ENCODE measurements at regions not wholly inside any gene's neighbourhood (a gene's known extent, or its start where the extent isn't known, plus 50 kb on each side); places are given as distances from the start of the nearest gene placed in this dataset.

GRCh38 chr6:16850681-16851026, 89.4 kb upstream of the ATXN1 start:
- DNase-seq, result peak; percentile 34

DNA sequence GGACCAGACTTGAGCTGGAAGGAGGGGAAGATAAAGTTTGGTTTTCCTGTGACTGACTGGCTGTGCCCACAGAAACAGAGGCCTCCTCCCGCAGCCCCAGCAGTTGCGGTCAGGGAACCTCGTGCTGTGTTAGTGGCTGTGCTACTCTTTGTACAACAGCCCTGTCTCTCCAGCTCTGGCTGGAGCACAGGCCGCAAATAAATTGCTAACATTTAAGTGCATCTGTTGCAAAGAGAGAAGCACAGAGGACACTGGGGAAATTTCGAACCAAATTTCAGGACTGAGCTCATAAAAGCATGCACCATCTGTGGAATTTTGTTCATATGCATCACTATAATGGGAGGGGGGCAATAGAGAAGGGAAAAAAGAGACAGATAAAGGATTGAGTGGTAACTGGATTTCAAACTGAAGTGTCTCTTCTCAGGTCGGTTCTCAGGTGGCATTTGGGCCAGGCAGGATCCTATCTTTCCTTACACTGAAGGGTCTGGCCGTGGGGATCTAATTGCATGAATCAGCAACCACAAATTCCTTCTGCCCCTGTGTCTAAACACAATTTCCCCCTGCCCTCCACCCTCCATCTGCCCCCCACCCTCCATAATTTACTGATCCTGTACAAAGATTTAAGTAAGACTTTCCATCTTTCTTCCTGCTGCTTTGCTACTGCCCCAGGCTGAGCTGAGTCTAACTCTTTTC, 88.9 kb upstream of the ATXN1 start:
- DNase-seq, result peak; percentile 12

- peak; percentile 32 for DNase-seq
These were observed 88.2 kb upstream of the ATXN1 start for GRCh38 chr6:16849280-16849987.

DNA sequence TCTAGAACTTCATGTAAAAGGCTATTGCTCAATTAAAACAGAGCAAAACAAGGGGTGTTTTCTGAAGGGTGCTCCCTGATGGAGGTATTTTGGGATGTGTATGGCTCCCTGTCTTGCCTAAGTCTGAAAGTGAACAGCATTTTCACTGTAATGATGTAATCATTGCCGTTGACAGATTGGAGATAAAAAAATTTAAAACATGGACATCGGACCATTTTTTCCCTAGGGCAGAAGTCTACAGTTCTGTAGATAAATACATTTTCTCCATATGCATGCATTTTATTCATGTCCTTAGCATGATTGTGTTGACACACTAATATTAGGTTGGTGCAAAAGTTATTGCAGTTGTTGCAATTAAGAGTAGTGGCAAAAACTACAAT, 85.1 kb upstream of the ATXN1 start:
- DNase-seq, result no peak

DNA sequence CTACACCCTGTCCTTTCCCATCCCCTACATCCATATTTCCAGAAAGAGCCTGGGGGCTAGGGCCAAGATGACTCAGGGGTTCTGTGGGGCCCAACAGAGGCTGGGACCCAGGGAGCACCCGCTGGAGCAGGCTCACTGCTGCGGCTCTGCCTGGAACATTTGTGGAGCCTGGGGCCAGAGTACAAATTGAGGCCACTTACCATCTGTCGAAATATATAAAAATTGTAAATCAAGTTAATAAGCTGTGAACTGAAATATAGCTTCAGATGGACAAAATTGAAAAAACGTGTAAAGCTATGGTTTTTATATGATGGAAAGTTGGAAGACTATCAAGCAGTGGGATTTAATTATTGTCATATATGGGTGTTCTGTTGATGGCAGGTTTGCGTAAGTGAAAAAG, 82.9 kb upstream of the ATXN1 start:
- no peak for DNase-seq

DNA sequence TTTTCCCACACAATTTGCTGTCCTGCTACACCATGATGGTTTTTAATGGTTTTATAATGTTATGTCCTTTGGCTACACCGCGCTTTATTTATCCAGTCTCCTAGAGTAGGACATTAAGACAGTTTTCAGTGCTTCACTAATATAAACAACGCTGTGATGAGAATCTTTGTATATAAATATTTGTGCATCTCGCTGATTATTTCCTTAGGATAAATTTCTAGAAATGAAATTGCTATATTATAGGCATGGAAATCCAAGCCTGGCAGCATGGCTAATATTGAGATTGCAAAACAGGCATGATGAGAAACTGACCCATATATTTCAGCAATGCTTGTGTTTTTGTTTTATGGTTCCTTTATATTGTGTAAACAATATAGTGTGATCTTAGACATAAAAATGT, 81.4 kb upstream of the ATXN1 start:
- DNase-seq, result no peak

- DNase-seq, result no peak
These were observed 80.0 kb upstream of the ATXN1 start for GRCh38 chr6:16841241-16841640.

DNA sequence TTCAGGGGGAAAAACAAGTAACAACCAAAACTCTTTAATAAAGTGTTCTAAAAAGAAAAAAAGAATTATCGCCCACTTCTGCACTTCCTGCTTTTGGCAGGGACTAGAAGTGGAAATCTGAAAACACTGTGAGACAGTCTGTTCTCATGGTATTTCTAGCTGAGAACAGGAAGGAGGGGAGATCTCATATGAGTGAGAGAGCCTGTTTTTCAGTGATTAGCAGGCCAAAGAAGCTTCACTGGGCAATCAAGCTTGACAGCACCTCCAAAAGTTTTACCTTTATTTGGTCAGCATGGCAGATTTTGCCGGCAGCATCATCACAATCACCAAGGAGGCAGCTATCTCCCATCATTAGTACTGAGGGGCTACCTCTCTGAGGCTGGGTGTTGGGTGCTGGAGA, 79.5 kb upstream of the ATXN1 start:
- DNase-seq, result peak; percentile 12

DNA sequence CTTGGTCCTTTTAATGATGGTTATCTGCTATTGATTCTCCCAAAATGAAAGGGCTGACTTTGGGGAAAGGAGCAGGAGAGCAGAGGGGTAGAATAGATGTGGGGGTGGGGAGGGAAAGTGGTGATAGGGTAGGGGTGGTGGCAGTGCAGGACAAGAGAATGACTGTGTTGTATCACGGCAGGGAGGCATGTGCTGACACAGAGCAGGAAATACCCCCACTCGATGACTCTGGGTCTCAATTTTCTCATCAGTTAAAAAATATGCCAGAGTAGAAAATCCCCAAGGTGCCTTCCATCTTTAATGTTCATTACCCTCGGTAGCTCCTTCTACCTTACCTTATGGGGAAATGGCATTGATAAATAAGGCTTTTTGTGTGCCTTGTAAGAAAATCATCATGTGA, 79.0 kb upstream of the ATXN1 start:
- no peak for DNase-seq

DNA sequence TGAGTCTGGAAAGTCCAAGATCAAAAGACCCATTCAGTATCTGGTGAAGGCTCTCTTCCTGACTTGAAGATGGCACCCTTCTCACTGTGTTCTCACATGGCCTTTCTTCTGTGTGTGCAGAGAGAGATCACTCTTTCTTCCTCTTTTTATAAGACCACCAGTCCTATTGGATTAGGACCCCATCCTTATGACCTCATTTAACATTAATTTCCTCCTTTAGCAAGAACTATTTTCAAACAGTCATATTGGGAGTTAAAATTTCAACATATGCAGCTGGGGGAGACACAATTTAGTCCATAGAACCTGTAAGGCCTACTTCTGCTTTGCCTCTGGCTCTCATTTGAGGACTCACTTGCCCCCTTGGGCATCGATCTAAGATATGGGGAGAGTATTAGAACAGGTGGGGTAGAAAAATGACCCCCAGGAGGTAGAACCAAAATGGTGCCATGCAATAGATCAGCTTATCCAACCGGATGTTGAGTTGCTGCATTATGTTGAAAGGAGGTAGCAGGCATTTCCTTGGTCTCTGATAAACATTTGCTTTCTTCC, 78.4 kb upstream of the ATXN1 start:
- no peak for DNase-seq

DNA sequence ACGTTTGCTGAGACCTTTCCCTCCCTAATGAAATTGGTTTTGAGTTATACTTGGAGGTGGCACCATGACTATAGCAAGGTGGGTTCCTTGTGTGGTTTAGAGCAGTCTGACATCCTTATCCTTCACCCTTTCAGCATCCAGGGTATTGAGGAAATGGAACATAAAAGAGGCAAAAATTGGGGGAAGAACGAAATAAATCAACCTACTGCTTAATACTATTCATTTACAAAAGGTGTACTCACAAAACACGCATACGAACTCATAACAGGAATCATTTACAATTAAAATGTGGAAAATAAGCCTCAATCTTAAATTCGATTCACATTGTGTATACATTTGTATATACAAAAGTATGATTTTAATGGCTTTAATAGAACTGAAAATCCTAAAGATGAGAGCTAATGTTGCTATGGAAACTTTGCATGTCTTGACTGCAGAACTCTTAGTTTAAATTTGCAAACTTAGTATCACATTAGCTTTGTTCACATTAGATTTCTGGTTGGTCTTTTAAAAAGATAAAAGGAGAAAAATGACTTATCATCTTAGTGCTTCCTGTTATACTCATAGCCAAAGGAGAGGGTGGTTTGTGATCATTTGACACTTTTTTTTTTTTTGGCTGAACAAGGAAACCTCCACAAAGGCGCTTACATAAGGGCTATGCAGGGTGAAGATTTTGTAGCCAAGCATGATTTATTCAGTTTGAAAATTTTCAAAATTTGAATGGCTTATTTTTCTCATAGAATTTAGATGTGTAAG, 76.1 kb upstream of the ATXN1 start:
- no peak for DNase-seq

DNA sequence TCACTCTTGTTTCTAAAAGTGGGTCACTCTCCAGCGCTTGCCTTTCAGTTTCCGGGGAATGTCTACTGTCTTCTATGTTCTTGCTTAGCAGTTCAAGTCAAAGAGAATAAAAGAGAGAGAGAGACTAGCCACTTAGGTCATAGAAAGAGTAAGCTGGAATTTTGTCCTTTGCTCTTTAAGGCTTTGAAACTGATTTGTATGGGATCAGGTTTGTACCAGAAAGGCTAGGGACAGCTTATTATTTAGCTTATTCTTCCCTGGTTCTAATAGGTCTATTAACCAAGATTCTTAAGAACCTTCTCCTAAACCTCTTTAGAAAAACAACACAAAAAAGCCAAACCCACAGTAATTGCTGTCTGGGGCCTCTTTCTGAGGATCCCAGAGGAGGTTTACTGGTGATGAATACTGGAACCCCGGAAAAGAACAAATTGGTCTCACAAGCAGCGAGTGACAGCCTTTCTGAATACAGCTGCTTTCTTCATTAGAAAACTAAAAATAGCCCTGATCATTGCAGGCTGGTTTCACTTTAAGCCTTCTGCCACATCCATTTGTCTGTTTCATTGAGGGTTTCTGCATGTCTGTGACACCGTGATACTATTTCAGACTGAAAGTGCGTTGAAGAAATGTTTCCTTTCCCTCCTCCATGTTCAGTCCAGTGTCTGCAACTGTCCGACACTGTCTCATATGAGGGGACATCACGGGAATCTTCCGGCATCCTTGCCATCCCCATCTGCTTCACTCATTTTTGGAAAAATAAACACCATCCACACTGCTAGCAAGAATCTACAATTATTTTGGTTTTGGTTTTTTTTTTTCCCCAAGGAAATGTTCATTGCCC, 75.1 kb upstream of the ATXN1 start:
- DNase-seq, result peak; percentile 29

- DNase-seq, result no peak
These were observed 73.0 kb upstream of the ATXN1 start for GRCh38 chr6:16834242-16834641.

- DNase-seq, result no peak
These were observed 71.5 kb upstream of the ATXN1 start for GRCh38 chr6:16832721-16833120.

DNA sequence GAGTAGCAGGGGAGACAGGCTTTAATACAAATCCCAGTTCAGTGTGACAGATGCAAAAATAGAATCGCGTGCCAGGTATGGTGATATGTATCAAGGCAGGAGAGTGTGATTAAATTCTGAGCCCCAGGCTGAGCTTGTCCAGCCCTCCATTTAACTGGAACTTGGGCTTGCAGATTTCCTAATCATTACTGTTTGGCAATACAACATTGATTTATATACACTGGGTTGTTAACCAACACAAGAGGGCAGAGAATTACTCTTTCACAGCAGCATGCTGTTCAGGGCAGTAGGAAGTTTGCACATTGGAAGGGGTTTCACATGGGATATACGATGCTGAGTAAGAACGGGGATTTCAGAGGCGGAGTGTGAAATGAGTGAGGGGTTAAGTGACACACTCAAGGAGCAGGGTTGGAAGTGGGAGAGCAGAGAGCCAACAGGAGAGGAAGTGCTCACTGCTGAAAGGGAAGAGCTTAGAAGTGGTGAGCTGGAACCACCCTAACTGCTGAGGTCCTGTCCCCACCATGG, 70.8 kb upstream of the ATXN1 start:
- DNase-seq, result peak; percentile 52

GRCh38 chr6:16831136-16831535, 69.9 kb upstream of the ATXN1 start:
- DNase-seq, result no peak

DNA sequence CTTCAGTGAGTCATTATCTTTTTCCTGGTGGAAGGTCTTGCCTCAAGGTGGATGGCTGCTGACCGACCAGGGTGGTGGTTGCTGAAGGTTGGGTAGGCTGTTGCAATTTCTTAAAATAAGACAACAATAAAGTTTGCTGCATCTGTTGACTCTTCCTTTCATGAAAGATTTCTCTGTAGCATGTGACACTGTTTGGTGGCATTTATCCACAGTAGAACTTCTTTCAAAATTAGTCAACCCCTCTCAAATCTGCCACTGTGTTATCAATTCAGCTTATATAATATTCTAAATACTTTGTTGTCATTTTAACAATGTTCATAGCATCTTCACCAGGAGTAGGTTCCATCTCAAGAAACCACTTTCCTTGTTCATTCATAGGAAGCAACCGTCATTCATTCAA, 66.8 kb upstream of the ATXN1 start:
- DNase-seq, result no peak

- no peak for DNase-seq
These were observed 66.4 kb upstream of the ATXN1 start for GRCh38 chr6:16827627-16828026.

DNA sequence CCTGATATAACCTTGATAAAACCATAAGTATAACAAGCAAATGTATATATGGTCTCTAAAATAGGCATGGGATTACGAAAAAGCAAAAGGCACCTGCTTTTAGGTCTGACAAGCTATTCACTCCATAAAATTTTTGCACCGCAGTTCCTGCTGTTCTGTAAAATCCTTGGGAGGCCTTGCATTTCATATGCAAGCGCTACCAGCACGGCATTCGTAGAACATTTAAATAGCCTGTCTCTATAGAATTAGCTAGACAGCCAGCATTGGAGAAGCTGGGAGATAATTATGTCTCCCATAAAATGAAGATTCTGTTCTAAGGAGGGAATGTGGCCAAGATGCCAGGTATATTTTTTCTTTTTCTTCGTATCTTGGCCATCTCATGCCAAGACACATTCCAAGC, 64.5 kb upstream of the ATXN1 start:
- DNase-seq, result no peak

GRCh38 chr6:16824845-16825685, 63.8 kb upstream of the ATXN1 start:
- peak; percentile 69 for DNase-seq

DNA sequence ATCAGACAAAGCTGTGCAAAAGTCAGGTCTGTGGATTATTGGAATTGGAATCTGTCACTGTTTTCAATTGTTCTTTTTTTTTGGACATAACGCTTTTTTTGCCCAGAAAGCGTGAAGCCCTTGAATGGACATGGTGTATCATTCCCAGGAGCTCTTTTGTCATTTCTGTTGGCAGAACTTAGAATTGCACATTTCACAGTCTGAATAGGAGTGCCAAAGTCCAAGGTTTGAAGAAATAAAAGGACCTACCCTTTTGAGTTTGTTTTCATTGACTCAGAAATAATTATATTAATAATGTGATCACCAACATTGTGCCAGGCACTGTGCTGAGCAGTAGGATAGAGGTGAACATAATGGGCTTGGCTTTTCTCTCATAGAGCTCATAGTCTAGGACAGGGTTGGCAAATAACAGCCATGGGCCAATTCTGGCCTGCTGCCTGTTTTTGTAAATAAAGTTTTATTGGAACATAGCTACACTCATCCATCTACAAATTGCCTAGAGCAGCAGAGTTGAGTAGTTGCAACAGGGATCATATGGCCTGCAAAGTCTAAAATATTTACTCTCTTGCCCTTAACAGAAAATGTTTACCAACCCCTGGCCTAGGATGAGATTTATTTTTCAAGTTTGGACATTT, 62.6 kb upstream of the ATXN1 start:
- DNase-seq, result no peak

Data from suppressor macrophage treated with lipopolysaccharide for 4 hours (primary cell).